HG03460 (cell line): ENCODE measurements at regions not wholly inside any gene's neighbourhood (a gene's known extent, or its start where the extent isn't known, plus 50 kb on each side); places are given as distances from the start of the nearest gene placed in this dataset.

ENCODE experiments used
- ATAC-seq: cut with Tn5 transposase; IDR thresholded peaks from one replicate; pipeline ENCODE4 v1.9.1; 2021; ENCODE audit not compliant: unreplicated experiment

GRCh38 chr4:181468451-181468850 is 774.8 kb upstream of the TENM3 start:
- no peak for ATAC-seq

- ATAC-seq = no peak
Measured at GRCh38 chr4:181470306-181470705, 772.9 kb upstream of the TENM3 start.

- no peak for ATAC-seq
Measured at GRCh38 chr4:181475359-181475758, 767.8 kb upstream of the TENM3 start.

- ATAC-seq = no peak
Measured at GRCh38 chr4:181475781-181476507, 767.3 kb upstream of the TENM3 start.

- ATAC-seq = no peak
Measured at GRCh38 chr4:181476508-181476890, 766.7 kb upstream of the TENM3 start.

GRCh38 chr4:181477591-181477990 is 765.6 kb upstream of the TENM3 start:
- no peak for ATAC-seq

- ATAC-seq = no peak
Measured at GRCh38 chr4:181478656-181479055, 764.5 kb upstream of the TENM3 start.

- no peak for ATAC-seq
Measured at GRCh38 chr4:181479141-181479540, 764.1 kb upstream of the TENM3 start.

GRCh38 chr4:181484396-181484795 is 758.8 kb upstream of the TENM3 start:
- ATAC-seq = no peak

- no peak for ATAC-seq
Measured at GRCh38 chr4:181488926-181489325, 754.3 kb upstream of the TENM3 start.

GRCh38 chr4:181498148-181498547 is 745.1 kb upstream of the TENM3 start:
- no peak for ATAC-seq

- ATAC-seq = no peak
Measured at GRCh38 chr4:181502611-181503010, 740.6 kb upstream of the TENM3 start.

GRCh38 chr4:181503687-181504390 is 739.4 kb upstream of the TENM3 start:
- no peak for ATAC-seq

GRCh38 chr4:181504924-181505323 is 738.3 kb upstream of the TENM3 start:
- no peak for ATAC-seq

GRCh38 chr4:181507180-181507835 is 735.9 kb upstream of the TENM3 start:
- no peak for ATAC-seq

- ATAC-seq = no peak
Measured at GRCh38 chr4:181507938-181508337, 735.3 kb upstream of the TENM3 start.

GRCh38 chr4:181508601-181509000 is 734.6 kb upstream of the TENM3 start:
- no peak for ATAC-seq

- no peak for ATAC-seq
Measured at GRCh38 chr4:181509073-181509472, 734.1 kb upstream of the TENM3 start.

- ATAC-seq = no peak
Measured at GRCh38 chr4:181517491-181517890, 725.7 kb upstream of the TENM3 start.

GRCh38 chr4:181520790-181521189 is 722.4 kb upstream of the TENM3 start:
- no peak for ATAC-seq

- ATAC-seq = no peak
Measured at GRCh38 chr4:181523973-181524372, 719.2 kb upstream of the TENM3 start.

- ATAC-seq = no peak
Measured at GRCh38 chr4:181524499-181524898, 718.7 kb upstream of the TENM3 start.
